NCI-H2081 treated with DMSO at 0.1 percent for 48 hours (cell line): ENCODE measurements at regions not wholly inside any gene's neighbourhood (a gene's known extent, or its start where the extent isn't known, plus 50 kb on each side); places are given as distances from the start of the nearest gene placed in this dataset.

Experiments
- DNase-seq: peaks from one replicate; lab custom pipeline; 2025; lab: John Stamatoyannopoulos, UW

DNA sequence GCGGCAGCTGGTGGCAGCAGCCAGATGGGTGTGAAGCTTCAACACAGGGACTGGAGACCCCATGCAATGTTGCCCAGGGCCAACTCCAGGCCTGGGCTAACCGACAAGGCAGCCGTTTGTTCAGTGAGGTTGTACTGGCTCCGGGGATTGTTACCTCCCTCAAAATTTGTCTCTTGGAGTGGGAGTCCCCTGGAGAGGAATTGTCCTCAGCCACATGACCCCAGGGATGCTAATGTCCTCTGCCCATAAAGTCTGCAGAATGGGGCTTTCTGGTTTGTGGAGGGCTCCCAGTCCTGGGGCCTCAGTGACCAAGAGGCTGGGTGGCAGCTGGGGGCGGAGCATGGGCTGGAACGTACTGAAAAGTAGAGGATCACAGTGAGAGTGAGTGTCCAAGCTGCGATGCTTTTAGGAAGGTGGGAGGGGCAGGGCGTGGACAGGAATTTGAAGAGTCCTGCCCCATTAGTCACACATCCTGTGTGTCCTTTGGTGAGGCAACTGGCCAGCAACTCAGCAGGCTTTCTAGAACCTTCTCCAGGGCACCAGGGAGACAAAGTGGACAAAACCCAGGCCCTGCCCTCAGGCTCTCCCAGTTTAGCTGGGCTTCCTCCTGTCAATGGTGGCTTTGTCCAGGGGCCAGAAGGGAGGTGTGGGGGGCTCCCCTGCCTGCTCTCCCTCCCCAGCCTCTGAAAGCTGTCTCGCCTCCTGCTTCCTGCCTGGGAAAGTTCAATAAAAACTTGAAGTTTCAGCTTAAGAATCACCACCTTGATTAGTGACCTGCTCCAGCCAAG, 114.0 kb downstream of the NSG2 start:
- no peak for DNase-seq

DNA sequence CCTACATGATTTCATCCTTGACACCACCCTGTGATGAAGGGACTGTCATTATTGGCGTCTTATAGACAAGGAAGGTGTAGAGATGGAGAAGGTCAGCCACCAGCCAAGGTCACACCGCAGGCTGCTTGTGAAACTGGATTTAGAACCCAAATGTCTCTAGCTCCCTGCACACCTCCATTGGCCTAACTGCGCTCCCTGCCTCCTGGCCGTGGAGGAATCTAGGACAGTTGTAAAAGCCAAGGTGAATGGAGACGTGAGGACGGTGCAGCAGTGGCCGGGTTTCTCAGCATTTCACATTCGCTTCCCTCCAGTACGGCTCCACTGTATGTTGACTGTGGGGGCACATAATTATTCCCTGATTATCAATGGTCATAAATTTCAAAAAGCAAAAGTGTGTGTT, 119.9 kb downstream of the NSG2 start:
- DNase-seq, result no peak

DNA sequence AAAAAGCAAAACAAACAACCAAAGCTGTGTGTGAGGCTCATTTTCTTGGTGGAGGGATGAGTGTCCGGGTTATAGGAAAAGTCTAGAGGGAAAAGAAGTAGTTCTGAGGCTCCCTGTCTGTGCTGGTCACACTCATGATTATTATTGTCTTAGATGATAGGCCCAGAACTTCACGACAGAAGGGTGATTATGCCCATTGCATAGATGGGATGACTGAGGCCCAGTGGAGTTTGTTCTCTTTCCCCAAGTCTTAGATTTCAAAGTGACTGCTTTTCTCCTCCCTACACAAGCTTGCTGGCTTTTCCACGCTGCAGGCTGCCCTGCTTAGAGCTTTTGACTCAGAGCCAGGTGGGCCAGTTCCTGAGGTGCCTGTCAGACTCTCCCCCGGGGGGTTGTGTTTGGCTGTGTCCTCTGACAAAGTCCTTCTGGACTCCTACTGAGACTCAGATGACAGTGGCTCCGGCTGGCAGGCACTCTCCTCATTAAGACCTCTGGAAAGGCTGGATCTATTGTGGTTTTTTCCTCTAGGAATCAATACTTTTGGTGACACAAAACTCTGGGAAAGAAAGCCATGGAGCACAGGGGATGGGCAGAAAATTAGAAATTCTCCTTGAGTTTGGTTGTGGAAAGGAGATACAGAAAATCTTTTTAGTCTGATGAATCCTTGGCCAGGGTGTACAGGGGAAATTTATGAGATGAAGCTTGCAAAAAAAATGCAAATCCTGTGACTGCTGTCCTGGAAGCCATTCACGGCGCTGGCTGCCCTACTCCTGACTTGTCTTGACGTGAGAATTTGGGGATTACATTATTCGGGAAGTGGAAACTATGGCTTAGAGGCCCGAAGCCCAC, 120.9 kb downstream of the NSG2 start:
- DNase-seq, result no peak

DNA sequence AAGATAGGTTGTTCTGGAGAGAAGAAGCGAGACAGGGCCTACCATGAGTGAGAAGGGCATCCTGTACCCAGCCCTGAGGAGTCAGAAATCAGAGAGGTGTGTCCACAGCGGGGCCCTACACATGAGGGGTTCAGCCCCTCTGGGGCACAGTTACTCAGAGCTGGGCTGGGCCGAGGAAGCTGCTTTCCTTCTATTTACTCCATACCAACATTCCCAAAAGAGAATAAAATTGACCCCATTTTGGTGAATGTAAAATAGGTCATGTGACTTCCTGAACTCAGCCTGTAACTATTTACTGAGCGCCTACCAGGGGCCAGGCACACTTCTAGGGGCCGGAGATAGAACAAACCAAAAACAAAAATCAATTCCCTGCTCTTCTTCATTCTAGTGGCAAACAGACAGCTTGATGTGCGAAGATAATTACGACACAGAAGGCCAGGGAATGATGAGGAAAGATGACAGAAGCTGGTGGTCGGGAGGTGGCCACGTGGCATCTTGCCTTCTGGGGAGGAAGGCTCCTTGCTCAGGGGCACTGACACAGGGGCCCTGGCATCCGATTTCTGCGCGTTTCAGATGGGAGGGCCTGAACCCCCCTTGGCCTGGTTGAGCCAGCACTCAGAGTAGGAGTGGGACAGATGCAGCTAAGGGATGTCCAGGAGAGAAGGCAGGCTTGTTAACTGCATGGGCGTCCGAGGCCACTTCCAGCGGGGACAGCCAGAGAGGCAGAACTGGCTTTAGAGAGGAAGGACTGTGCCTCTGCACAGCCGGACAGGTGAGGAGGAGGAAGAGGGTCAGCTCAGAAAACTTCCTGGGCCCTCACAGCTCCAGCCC, 121.8 kb downstream of the NSG2 start:
- no peak for DNase-seq

DNA sequence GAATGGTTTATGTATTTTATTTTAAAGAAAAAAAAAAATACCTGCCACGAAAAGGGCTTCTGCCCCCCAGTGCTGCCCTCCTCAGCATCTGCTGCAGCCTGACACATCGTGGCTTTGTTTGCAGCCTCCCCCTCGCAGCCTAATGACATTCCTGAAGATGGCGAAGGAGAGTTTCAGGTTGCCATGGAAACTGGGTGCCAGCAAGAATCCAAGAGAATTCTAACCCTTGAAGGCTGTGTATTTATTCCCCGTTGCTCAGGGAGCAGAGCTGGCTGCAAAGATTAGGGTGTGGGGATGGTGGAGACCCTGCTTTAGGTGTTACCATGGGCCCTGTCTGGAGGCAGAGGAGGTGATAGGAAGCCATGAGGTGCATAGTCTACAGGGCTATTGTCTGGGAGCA, 126.6 kb downstream of the NSG2 start:
- DNase-seq, result no peak

DNA sequence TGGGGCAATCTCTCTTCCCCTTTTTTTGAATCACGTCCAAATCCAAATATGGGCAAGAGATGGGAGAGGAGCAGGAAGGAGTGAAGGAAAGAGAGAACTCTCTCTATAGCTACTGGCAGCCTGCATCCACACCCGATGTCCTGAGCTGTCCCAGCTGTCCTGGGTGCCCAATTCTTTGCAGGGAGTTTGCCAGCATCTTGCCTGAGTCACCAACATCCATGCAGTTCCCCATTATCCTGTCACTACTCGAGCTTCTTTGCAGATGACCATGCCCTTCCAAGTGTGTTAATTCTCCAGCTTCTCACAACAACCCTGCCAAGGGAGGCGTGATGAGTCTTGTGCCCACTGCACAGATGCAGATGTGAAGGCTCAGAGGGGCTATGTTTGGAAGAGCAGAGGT, 127.1 kb downstream of the NSG2 start:
- DNase-seq, result no peak

DNA sequence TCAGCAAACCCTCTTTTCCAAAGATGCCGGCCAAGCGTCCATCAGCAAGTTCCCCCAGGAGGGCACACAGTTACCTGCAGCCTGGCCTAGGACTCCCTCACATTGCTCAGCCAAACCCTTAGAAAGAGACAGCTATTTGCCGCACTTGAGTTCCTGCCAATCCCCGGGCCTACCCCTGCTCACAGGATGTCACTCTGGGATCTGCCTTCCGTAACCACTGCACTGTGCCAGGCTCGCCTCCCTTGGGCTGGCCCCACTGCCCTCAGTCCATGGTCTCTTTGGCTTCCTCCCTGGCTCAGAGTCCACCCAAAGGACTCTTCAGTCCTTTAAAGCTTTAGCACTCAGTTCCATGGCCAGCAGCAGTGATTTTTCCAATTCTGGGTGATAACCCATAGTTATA, 128.3 kb downstream of the NSG2 start:
- no peak for DNase-seq

DNA sequence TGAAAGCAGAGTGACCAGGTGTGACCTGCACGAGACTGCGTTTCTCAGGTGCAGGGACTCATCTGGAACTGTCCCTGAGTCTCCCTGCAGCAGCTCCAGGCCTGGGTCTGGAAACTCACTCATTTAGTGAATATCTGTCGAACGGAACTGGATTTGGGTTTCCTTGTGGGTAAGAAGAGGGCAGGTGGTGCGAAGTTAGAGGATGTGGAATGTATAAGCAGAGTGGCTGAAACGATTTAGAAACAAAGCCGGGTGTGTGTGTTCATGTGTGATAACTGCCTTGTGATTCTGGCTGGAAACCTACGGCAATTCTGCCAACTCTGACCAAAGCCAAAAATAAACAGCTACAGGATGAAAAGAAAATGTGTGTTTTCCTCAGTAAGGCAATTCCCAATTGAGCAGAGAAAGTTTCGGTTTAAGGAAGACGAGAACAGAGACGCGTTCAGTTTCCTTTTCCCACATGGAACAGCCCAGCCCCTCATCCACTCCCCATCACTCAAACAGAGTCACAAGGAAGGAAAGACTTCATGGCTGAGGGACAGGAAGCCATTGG, 130.3 kb downstream of the NSG2 start:
- DNase-seq, result no peak

DNA sequence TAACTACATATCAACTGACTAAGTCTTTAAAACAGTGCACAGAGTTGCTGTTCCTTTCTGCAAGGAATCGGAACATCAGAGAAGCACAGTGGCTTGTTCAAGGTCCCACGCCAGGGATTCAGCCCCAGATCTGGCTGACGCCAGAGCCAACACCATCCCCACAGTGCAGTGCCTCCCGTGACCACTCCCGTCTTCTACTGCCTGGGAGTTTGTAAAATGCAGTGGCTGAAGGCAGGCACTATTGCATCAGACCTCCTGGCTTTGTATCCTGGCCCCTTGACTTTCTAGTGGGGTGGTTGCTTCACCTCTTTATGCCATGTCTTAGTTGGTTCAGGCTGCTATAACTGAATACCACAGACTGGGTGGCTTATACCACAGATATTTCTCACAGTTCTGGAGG, 131.0 kb downstream of the NSG2 start:
- no peak for DNase-seq

DNA sequence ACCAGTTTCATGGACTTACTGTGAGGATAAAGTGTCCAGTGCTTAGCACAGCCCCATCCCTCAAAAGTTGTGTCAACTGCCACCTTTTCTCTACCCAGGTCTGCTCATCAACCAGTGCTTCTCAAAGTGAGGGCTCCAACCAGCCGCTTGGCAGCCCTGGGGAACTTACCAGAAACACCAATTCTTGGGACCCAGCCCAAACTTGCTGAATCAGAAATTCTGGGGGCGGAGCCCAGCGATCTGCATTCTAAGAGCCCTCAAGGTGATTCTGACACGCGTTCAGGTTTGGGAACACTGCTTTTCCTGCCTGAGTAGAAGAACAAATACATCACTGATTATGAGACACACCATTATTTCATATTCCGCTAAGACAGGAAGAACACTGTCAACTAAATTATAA, 132.0 kb downstream of the NSG2 start:
- DNase-seq, result no peak

DNA sequence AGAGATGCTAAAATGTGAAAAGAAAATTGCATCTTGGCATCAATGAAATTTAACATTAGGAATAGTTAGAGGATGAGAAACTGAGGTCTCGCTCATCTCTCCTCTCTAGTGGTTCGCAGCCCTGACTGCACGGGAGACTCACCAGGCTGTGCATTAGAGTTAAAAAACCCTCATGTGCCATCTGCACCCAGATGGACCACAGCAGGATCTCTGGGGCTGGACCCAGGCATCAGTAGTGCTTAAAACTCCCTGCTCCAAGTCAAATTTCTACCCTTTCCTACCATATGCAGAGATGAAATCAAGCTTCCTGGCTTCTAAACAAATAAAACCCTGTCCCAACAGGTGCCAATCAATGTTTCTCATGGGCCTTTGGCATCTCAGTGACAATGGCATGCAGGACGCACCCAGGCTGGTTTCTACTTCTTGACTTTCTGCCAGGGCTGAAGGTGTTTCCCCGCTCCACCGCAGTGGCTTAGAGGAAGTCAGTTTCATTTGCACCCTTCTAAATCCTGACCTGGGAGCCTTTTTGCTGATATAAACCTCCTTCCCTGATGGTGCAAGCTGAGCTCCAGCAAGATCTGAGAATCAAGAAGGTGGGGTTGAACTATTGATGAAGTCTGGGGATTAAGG, 132.6 kb downstream of the NSG2 start:
- no peak for DNase-seq

DNA sequence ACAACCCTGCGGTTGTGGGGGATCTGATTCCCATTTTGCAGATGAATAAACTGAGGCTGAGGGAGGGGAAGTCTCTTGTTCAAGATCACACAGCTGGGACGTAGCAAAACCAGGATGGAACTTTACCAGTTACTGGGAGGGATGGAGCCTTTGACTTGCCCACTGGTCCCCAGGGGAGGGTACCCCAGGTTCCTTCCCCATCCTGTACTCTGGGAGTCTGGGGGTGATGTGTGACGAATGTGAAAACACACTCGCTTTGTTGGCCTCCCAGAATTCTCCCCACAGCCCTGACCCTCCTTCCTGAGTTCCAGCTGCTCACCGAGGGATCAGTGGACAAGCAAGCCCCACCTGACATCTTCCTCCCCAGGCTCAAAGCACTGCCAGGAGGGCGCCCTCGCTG, 135.1 kb downstream of the NSG2 start:
- DNase-seq, result no peak

DNA sequence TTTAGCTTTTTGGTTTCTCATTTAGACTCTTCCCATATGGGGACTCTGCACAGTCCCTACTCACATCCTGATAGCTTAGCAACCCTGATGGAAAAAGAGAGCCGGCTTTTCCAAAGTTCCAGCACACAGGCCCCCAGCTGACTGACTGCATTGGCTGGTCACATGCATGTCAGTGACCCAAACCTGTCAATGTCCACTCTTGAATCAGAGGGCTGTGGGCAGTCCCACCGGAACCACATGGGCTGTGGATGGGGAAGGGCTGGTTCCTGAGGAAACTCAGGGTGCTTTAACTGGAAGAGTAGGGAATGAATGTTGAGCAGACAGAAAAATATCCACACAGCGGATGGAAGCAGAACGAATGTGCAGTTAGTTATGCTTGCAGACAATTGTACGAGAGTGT, 136.6 kb downstream of the NSG2 start:
- no peak for DNase-seq

DNA sequence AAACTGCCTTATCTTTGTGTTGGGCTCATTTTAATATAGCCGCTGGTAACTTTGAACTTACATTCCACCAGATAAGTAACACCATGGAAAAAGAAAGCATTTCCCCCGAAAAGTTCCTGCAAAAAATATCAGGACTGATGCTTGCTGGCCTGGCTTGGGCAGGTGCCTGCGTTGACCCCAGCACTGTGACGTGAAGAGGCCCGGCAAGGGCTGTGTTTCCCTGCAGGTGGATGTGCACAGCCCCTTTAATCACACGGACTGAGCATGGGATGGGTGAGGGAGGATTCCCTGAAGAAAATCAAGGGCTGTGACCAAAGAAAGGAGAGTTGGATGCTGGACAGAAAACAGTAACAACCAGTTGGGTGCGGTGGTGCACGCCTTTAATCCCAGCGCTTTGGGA, 138.2 kb downstream of the NSG2 start:
- DNase-seq, result no peak

DNA sequence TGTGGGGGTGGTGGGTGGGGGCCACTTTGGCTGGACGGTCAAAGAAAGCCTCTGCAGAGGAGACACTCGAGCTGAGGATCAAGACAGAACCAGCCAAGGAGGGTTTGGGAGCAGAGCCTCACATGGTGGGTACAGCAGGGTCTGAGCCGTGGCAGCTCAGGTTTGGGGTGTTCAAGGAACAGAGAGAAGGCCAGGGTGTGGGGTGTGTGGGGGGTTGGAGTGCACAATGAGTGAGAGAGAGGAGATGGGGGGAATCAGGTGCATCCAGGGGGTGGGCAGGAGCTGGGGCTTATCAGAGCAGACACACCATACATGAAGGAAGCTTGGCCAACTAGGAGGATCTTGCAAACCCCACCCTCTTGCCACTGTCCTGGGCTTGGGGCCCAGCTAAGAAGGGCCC, 140.0 kb downstream of the NSG2 start:
- no peak for DNase-seq

DNA sequence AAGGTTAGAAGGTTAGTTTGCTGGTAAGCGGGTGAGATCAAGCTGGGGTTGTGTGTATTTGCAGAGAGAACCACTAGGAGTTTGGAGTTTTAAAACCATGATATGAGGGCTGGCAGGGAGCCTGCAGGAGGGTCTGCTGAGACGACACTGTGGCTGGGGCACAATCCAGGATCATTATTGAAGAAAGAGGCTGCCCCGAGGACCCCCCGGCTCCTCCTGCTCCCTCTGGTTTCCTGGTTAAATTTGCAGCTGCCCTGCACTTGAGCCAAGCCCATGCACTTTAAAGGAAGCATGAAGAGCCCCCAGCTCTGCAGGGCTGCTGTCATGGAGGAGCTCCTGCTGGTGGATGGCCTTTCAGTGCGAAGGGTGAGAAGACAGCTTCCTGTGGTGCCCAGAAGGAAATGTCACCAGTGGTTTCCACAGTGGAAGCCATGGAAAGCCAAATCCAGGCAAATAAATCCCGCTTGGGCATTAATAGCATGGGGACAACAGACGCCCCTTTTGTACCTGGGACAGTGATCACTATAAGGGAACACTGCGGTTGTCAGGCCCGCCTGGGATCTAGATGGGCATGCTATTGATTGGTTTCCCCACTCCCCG, 140.7 kb downstream of the NSG2 start:
- DNase-seq, result no peak

DNA sequence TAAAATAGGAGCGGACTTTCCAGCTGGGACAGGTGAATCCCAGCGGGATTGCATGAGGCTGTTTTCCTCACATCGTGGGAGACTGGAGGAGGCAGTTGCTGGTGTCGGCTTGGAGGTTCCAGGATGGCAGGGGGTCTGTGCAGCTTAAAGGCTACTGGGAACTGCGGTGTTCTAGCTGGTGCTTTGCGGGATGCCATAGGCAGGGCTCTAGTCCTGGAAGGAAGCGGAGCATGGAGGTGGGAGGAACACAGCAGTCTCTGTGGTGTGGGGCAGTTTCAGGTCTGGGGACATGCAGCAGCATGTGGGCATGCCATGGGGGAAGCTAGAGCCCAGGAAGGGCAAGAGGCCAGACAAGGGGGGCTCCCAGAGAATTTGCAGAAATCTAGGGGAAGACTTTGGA, 141.5 kb downstream of the NSG2 start:
- no peak for DNase-seq

DNA sequence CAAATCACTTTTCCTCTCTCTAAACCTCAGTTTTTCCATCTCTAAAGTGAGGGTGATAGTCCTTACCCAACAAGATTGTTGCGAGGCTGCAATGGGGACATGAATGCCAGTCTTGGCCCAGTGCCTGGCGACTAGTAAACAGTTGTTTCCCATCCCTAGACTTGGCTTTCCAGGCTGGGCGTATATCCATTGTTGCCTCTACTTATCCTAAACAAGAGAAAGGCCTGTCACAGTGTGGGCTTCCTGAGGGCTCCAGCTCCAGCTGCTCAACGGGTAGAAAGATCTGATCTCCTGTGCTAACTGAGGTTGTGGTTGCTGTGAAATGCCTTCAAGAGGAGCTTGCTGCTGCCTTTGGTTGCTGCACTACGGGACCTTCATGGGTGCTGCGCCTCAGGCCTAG, 142.0 kb downstream of the NSG2 start:
- DNase-seq, result no peak

DNA sequence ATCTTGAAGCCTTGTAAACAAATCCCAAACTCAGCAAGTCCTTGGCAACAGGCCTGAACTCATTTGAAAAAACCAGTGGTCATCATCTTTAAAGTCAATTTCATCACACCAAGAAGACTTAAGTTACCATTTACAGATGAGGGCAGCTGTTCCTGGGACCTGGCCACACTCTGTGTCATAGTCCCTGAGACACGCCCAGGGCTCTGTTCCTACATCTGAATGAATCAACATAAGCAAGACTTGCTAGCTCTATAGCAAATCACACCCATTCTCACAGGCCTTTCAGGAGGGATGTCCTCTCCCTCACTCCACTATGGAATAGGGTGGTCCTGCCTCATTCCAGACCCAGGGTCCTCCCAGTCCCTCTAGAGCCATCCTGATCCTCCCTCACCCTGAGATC, 142.8 kb downstream of the NSG2 start:
- no peak for DNase-seq

DNA sequence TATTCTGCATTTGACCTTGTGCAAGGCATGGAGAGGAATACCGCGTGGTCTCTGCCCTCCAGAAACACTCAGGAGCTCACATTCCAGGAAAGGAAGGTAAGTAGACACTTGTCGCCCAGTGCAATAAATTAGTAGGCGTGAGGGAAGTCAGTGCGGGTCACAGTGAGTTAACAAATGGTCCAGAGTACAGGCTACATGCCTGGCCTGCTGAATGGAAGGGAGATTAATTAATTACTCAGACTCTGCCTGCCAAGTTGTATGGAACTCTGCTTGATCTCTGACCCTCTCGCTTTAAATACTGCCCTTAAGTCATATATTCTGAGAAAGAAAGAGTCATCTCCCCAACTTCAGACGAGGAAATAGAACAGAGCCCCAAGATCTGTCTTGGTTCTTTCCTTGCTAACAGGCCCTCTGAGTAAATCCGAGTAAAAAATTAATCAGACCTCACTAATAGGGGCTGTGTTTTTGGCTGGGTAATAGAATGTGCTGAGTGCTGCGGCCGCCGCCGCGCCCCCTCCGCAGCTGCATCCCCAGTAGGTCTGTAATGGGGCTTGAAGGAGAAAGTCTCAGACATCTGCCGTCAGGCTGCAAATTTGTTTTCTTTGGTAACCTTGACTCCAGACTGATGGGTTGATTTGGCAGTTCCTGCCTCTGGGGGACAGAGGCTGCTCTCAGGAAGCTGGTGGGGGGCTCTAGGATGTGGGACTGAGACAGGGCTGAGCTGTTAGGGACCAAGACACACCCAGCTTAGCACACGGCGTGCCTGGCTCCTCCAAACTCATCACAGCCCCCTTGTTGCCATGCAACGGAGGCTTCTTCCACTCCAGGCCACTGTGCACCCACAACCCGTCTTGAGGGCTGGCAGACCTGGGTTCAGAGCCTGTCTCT, 144.4 kb downstream of the NSG2 start:
- DNase-seq, result no peak
